Stimulated activated CD8-positive, alpha-beta memory T cell treated with anti-CD3 and anti-CD28 coated beads, Interleukin-2, amount 100 ng/mL, for 48 hours (primary cell): ENCODE measurements at regions not wholly inside any gene's neighbourhood (a gene's known extent, or its start where the extent isn't known, plus 50 kb on each side); places are given as distances from the start of the nearest gene placed in this dataset.
"Not testable (repeated sequence)": the region's sequence is repeated elsewhere in the genome, so short reads cannot be mapped to it uniquely, and the experiment has no call there.

Experiments used
- DNase-seq, 2 donors: peaks; one replicate each; pipeline ENCODE4 v3.0.0-alpha.2; 2020; ENCODE audit warnings: low read depth in 2 of 2

DNA sequence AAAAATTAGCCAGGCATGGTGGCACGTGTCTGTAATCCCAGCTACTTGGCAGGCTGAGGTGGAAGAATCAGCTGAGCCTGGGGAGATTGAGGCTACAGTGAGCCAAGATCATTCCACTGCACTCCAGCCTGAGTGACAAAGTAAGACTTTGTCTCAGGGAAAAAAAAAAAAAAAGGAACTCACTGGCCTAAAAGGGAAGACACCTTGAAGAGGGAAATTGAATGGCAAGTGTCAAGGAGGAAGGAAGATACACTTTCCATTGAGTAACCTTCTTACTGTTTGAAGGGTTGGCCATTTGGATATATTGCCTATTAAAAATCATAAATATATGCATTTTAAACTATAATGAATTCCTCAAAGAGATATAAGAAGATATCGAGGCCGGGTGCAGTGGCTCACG lies 147.5 kb upstream of the FAM241A start:
- DNase-seq: no peak

- no peak for DNase-seq
Observed at GRCh38 chr4:111999801-112000200, 145.5 kb upstream of the FAM241A start.

GRCh38 chr4:112001041-112001440 lies 144.2 kb upstream of the FAM241A start:
- DNase-seq: no peak

DNA sequence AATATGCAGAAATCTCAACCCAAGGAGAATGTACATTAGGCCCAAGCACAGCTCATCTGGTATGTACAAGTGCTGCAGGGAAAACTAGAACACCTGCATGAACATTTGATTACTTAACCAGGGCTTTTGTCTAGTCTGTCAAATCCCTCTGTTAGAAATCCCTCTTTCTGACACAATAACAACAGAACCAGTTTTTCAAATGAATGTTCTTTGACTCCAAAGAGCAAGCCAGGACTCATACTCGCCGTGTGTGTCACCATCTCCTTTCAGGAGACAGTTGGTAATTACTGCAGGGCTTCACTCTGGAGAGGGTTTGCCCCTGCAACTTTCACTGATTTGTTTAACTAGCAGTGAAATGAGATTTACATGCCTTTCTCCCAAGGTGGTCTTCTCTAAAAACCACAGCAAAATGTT lies 143.0 kb upstream of the FAM241A start:
- no peak for DNase-seq

DNA sequence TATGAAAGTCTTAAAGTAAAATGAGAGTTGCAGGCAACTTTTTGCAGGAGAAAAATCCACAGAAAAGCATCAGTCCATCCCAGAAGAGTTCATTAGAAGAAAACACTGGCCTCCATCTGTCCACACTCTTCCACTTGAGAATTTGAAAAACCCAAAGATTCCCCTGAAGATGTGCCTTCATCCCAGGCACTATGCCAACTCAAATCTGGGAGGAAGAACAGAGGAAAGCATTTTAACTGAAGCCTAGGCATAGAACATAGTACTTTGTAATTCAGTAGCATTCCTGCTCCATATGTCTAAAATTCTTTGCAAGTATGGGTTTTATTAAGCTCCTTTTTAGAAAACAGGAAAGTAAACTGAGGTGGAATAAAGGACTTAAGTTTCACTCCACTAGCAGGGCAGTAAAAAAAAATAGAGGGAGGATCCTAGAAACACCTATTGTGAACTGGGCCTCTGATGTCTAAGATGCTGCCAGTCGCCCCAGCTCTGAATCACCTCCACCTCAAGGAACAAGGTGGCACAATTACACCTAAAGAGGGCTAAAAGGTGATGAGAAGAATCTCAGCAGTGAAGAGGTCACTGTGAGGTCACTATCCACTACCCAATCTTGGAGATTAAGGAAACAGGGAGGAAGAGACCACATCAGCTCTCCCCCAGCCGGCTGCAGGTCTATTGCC lies 141.9 kb upstream of the FAM241A start:
- no peak for DNase-seq

GRCh38 chr4:112005027-112005426 lies 140.2 kb upstream of the FAM241A start:
- DNase-seq: no peak

- DNase-seq: no peak
Observed at GRCh38 chr4:112007391-112007790, 137.9 kb upstream of the FAM241A start.

DNA sequence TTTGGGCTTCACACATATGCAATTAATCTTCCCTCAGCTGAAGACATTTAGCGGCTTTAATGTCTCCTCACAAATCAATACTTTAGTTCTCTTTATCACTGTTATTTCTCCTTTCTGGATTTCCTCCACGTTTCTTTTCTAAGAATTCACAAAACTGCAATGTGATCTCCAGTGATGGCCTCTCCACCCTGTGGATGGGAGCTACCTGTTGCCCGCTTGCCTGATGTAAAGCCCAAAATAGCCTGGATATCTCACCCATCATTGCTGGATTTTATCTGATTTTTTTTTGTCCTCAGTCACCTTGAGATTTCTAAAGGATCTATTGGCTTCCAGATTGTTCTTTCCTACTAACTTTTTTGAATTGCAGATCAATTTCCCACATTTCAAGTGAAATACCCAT lies 129.3 kb upstream of the FAM241A start:
- no peak for DNase-seq

DNA sequence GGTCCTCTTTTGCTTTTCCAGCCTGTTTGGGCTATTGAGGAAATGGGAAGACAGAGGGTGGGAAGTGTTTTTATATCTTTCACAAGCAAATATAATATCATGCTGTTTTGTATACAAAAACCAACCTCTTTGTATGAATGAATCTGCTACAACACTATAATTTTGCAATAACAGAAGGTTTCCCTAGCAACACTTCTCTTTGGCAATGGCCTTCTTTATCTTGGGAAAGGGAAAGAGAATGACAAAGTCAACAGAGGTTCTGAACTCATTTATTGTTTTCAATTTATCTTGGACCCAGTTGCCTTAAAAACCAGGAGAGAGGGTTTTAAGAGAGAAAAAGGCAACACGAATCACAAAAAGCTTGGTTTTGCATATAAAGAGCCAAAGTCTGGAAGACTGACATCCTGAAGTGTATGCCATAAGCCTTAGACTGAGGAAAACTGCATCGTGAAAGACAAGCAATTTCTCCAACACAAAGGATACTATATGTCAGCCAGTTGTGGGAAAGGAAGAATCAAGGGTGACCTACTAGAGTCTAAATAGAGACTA lies 121.8 kb upstream of the FAM241A start:
- DNase-seq: no peak

DNA sequence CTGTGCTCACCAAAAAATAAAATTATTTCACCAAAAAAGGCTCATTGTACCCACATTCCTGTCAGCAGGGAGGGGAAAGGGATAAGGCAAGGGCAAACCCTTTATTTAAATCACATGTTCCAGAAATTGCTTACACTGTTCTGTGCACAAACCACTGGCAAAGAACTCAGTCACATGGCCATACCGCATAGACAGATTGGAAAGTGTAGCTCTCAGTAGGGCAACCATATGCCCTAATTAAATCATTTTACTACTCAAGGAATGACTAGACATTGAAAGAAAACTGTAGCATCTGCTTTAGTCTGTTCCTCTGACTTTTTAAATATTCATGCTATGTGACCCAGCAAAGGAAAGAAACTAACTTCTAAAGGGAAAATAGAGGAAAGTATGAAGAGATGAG lies 119.2 kb upstream of the FAM241A start:
- DNase-seq: no peak

DNA sequence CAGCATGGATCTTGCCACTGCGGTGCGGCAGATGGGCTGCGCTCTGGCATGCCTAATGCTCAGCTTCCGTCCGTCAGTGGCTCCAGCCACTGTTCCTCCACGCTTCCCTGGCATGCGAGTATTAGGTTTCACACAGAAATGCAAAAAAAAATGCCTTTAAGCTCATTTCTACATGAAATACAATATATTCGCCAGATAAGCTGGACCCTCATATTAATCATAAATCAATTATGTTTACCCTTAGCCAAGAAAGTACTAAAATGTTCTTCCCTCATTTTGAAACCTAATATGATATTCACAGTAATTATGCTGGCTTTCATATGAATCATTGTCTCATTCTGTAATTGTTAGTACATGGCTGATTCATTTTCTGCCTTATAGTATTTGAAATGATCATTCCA lies 115.5 kb upstream of the FAM241A start:
- DNase-seq: no peak

GRCh38 chr4:112031712-112032328 lies 113.4 kb upstream of the FAM241A start:
- no peak for DNase-seq

- DNase-seq: no peak
Observed at GRCh38 chr4:112036886-112037285, 108.4 kb upstream of the FAM241A start.

DNA sequence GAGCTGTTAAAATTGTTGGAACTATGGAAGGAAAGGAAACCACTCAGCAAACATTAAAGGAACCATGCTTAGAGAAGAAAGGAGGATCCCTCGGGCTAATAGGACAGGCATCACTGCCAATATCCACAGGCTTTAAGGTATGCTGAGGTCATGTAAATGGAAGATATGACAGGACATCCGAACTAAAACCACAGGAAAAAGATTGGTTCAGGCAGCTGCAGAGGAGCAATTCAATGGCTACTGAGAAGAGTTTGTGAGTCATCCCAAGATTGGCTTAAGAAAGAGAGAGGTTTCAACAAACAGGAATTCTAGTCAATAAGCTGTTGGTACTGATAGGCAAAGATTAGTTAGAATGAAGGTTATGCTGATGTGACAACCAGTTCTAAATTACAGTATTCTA lies 106.4 kb upstream of the FAM241A start:
- DNase-seq: no peak

DNA sequence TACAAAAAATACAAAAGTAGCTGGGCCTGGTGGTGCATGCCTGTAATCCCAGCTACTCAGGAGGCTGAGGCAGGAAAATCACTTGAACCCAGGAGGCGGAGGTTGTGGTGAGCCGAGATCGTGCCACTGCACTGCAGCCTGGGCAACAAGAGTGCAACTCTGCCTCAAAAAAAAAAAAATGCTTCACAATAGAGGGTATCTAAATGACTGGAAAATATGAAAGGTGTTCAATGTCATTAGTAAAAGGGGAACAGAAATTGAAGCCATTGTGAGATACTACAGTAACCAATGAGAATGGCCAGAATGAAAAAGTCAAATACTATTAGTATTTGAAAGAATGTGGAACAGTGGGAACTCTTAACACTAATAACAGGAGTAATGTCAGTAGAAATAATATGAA lies 96.1 kb upstream of the FAM241A start:
- not testable (repeated sequence) for DNase-seq

DNA sequence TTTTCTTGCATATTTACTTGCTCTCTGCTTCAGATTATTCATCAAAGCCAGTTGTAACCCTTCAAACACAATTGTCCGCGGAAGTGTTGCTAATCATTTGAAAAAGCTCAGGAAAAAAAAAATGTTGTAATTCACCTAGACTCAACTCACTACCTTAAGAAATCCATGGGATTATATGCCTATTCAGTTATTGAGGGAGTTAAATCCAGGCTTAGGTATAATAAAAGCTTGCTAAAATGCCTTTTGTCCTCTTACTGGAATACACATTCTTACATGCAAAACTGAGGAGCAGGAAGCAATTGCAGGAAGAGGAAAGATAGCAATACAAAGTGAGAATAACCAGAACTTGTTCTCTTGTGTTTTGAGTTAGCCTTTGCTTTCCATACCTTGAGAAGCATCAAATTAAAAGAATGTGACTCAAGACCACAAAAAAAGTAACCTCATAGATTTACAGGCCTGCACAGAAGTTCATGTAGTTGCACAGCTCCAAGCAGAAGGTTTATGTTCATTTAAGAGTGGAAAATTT lies 91.4 kb upstream of the FAM241A start:
- DNase-seq: no peak

DNA sequence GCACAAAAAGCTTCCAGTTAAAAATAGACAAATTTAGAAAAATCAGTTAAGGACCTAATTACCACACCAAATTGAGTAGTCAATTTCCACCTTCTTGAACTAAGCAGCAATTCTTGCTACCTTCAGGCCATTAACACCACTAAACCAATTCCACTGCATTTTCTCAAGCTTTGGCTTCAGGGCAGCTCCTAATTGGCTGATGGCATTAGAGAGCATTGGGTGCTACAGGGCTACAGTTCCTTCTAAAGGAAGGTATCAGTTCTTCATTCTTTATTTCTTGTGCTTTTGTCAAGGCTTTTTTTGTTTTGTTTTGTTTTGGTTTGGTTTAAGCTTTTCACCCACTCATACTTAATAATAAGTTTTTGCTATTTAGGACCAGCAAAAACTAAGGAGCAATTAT lies 90.2 kb upstream of the FAM241A start:
- DNase-seq: no peak

DNA sequence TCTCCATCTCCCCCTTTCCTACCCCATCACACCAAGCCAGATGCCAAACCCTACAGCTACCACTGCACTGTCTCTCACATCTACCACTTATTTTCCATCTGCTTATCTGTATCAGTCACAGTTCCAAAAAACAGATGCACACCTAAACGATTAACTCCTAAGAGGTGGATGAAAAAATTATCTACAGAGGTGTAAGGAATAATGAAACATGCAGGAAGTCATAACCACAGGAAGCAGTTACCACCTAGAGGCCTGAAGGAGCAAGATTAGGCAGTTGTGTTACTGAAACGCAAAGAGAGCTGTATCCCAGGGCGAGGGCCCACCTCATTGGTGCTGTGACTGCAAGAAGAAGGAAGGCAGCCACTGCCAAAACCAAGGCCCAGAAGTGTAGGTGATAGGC lies 87.8 kb upstream of the FAM241A start:
- DNase-seq: no peak

DNA sequence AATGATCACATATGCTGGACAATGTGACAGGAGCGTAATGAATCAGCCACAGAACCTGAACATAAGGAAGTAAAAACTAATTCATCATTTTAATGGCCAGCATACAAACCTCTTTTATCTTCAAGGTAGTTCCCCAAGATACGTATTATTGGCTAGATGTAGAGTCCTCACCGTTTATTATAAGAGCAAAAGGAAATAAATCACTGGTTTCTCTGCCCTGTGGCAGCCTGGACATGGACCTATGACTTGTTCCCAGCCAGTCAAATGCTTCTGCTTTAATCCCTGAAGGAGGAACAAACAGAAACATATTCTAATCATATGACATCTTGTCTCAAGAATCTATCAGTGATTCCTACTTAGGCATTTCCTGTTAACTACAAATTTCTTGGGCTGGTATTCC lies 86.8 kb upstream of the FAM241A start:
- no peak for DNase-seq

GRCh38 chr4:112060212-112060611 lies 85.0 kb upstream of the FAM241A start:
- DNase-seq: no peak

DNA sequence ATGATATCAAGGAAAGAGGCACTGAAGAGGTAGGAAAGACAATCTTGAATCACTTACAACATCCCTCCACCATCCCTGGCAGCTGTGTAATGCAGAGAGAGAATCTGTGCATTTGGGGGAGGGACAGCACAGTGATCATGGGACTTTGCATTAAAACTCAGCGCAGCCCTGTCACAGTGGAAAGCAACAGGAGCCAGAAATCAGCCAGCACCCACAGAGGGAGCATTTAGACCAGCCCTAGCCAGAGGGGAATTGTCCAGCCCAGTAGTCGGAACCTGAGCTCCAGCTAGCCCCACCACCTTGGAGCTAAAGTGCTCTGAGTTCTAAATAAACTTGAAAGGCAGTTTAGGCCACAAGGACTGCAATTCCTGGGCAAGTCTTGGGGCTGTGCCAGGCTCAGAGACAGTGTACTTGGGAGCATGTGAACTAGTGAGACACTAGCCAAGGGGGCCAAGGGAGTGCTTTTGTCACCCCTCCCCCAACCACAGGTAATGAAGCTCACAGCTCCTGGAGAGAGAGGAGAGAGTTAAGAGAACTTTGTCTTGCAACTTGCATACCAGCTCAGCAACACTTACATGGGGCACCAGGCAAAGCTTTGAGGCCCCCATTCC lies 83.9 kb upstream of the FAM241A start:
- no peak for DNase-seq

- DNase-seq: no peak
Observed at GRCh38 chr4:112063260-112063659, 82.0 kb upstream of the FAM241A start.

DNA sequence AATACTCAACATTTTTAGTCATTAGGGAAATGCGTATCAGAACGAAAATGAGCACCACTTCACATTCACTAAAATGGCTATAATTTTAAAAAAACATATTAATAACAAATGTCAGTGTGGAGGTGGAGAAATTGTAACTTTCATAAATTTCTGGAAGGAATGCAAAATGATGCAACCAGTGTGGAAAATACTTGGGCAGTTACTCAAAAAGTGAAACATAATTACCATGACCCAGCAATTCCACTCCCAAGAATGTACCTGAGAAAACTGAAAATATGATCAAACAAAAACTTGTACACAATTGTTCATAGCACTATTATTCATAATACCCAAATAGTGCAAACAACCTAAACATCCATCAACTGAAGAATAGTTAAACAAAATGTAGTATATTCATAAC lies 76.1 kb upstream of the FAM241A start:
- no peak for DNase-seq
